Trophoblast cell (in vitro differentiated cells and primary cell): ENCODE measurements at regions not wholly inside any gene's neighbourhood (a gene's known extent, or its start where the extent isn't known, plus 50 kb on each side); places are given as distances from the start of the nearest gene placed in this dataset.
"Not testable (repeated sequence)": the region's sequence is repeated elsewhere in the genome, so short reads cannot be mapped to it uniquely, and the experiment has no call there.

ENCODE experiments used
- DNase-seq, 2 donors: peaks; one replicate each; pipeline ENCODE4 v3.0.0-alpha.2; 2016
- H2AFZ ChIP-seq: 2 replicates; pipeline ENCODE4 v1.6.1; 2013; ENCODE audit warnings: low read length, moderate library complexity, mild to moderate bottlenecking; ENCODE audit not compliant: insufficient read depth, poor library complexity
- H2AK5ac ChIP-seq: 2 replicates; pipeline ENCODE4 v1.6.1; 2013; ENCODE audit warnings: mild to moderate bottlenecking, low read length
- H2BK120ac ChIP-seq: 2 replicates; pipeline ENCODE4 v1.6.1; 2013; ENCODE audit warnings: low read length, mild to moderate bottlenecking, moderate library complexity; ENCODE audit not compliant: insufficient read depth, poor library complexity
- H2BK12ac ChIP-seq: 2 replicates; pipeline ENCODE4 v1.6.1; 2013; ENCODE audit warnings: mild to moderate bottlenecking, low read length, moderate library complexity
- H2BK5ac ChIP-seq: 2 replicates; pipeline ENCODE4 v1.6.1; 2013; ENCODE audit warnings: low read length, low read depth, moderate library complexity, mild to moderate bottlenecking; ENCODE audit not compliant: poor library complexity
- H3K14ac ChIP-seq: 2 replicates; pipeline ENCODE4 v1.6.1; 2013; ENCODE audit warnings: mild to moderate bottlenecking, low read length
- H3K18ac ChIP-seq: 2 replicates; pipeline ENCODE4 v1.6.1; 2013; ENCODE audit warnings: mild to moderate bottlenecking, low read length
- H3K23ac ChIP-seq: 2 replicates; pipeline ENCODE4 v1.6.1; 2013; ENCODE audit warnings: low read length
- H3K27ac ChIP-seq: 2 replicates; pipeline ENCODE4 v1.5.1; 2013; ENCODE audit warnings: low read depth, mild to moderate bottlenecking, inconsistent platforms, low read length, moderate library complexity
- H3K27me3 ChIP-seq: 2 replicates; pipeline ENCODE4 v1.6.1; 2013; ENCODE audit warnings: inconsistent platforms, mild to moderate bottlenecking, low read length, moderate library complexity; ENCODE audit not compliant: insufficient read depth
- H3K36me3 ChIP-seq, 2 experiments: 1 replicate in 1 of 2; 2 replicates in 1 of 2; pipeline ENCODE4 v1.6.1; 2013; ENCODE audit warnings: low read length in 2 of 2, mild to moderate bottlenecking in 2 of 2, moderate library complexity in 1 of 2; ENCODE audit not compliant: insufficient read depth in 2 of 2, control insufficient read depth in 1 of 2
- H3K4ac ChIP-seq: 2 replicates; pipeline ENCODE4 v1.6.1; 2013; ENCODE audit warnings: low read depth, mild to moderate bottlenecking, low read length, moderate library complexity
- H3K4me1 ChIP-seq, 2 experiments: 1 replicate in 1 of 2; 2 replicates in 1 of 2; pipeline ENCODE4 v1.6.1; 2013; ENCODE audit warnings: low read length in 2 of 2, mild to moderate bottlenecking in 2 of 2, moderate library complexity in 1 of 2; ENCODE audit not compliant: insufficient read depth in 2 of 2, control insufficient read depth in 1 of 2
- H3K4me2 ChIP-seq: 2 replicates; pipeline ENCODE4 v1.6.1; 2013; ENCODE audit warnings: inconsistent platforms, mild to moderate bottlenecking, low read length, moderate library complexity
- H3K4me3 ChIP-seq: 2 replicates; pipeline ENCODE4 v1.5.1; 2013; ENCODE audit warnings: mild to moderate bottlenecking, low read depth, low read length, inconsistent platforms
- H3K79me1 ChIP-seq: one replicate; pipeline ENCODE4 v1.6.1; 2013; ENCODE audit warnings: low read length
- H3K79me2 ChIP-seq: 2 replicates; pipeline ENCODE4 v1.6.1; 2013; ENCODE audit warnings: low read length, mild to moderate bottlenecking; ENCODE audit not compliant: control insufficient read depth, insufficient read depth, poor library complexity
- H3K9ac ChIP-seq: 2 replicates; pipeline ENCODE4 v1.6.1; 2013; ENCODE audit warnings: mild to moderate bottlenecking, low read length
- H3K9me3 ChIP-seq: 2 replicates; pipeline ENCODE4 v1.6.1; 2013; ENCODE audit warnings: low read depth, mild to moderate bottlenecking, control low read depth, inconsistent platforms, low read length; ENCODE audit not compliant: insufficient read depth
- H4K12ac ChIP-seq: 2 replicates; pipeline ENCODE4 v1.6.1; 2013; ENCODE audit warnings: low read depth, mild to moderate bottlenecking, low read length, moderate library complexity
- H4K8ac ChIP-seq: 2 replicates; pipeline ENCODE4 v1.6.1; 2013; ENCODE audit warnings: low read depth, mild to moderate bottlenecking, low read length, moderate library complexity
- H4K91ac ChIP-seq: one replicate; pipeline ENCODE4 v1.6.1; 2013; ENCODE audit warnings: low read depth, mild to moderate bottlenecking, low read length, moderate library complexity
- WGBS: extraction: QIAGEN DNeasy Blood & Tissue Kit; methylation state at CpG from one replicate; pipeline ENCODE4 v1.1.7; 2013; ENCODE audit warnings: missing lambda C conversion rate; ENCODE audit not compliant: insufficient read length, insufficient coverage; ENCODE audit errors: extremely low coverage; 5-methylcytosine and 5-hydroxymethylcytosine counted together

DNA sequence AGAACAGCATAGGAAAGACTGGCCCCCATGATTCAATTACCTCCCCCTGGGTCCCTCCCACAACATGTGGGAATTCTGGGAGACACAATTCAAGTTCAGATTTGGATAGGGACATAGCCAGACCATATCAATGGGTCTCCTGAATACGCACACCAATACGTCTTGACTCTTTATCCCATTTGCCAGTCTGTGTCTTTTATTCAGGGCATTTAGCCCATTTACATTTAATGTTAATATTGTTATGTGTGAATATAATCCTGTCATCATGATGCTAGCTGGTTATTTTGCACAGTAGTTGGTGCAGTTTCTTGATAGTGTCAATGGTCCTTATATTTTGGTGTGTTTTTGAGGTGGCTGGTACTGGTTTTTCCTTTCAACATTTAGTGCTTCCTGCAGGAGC lies 256.1 kb downstream of the ZNF608 start:
- H4K8ac ChIP-seq, H3K27me3 ChIP-seq, H3K4me1 ChIP-seq, H3K36me3 ChIP-seq, H3K9ac ChIP-seq, H3K79me1 ChIP-seq, H3K18ac ChIP-seq, H2BK12ac ChIP-seq, H2AFZ ChIP-seq, H2AK5ac ChIP-seq, DNase-seq, H3K4me3 ChIP-seq, H3K27ac ChIP-seq, H3K79me2 ChIP-seq, H2BK5ac ChIP-seq, H4K12ac ChIP-seq, H3K14ac ChIP-seq, H3K23ac ChIP-seq, H3K9me3 ChIP-seq, H4K91ac ChIP-seq, H2BK120ac ChIP-seq, H3K4me2 ChIP-seq, H3K4ac ChIP-seq: not testable (repeated sequence)
- WGBS: no CpG with 5 or more reads among the region's 2 CpGs

DNA sequence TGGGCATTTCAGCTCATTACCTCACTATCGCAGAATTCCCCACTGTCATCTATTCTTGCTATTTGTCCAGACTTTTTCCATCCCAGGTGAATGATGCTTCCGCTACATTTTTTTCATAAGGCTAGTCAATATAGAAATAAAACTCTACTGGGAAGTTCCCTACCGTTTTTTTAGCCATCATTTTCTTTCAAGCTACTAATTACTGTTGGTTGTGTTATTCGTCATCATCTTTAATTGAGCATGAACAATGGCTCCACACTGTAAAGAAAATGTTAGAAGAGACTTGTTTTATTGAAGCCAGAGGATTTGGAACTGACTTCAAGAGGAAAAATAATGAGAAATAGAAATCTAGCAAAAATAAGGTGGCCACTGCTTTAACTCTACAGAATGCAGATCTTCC lies 265.0 kb downstream of the ZNF608 start:
- H2AK5ac ChIP-seq: no peak overlapping the region
- no peak overlapping the region for H3K4me2 ChIP-seq
- H3K9me3 ChIP-seq: no peaks in the 10 kb centered on the region
- no peak overlapping the region for H3K18ac ChIP-seq
- no peak overlapping the region for H4K12ac ChIP-seq
- H3K4me1 ChIP-seq: no peaks in the 10 kb centered on the region
- H3K36me3 ChIP-seq: no peaks in the 10 kb centered on the region
- no peak overlapping the region for H4K8ac ChIP-seq
- no peaks in the 10 kb centered on the region for H3K79me1 ChIP-seq
- no peaks in the 10 kb centered on the region for H3K79me2 ChIP-seq
- no peak for DNase-seq
- no peak overlapping the region for H2BK5ac ChIP-seq
- no peak overlapping the region for H3K27ac ChIP-seq
- no peak overlapping the region for H3K9ac ChIP-seq
- H3K4me3 ChIP-seq: no peak overlapping the region
- no peak overlapping the region for H3K4ac ChIP-seq
- H3K14ac ChIP-seq: no peak overlapping the region
- no peak overlapping the region for H3K23ac ChIP-seq
- no peak overlapping the region for H4K91ac ChIP-seq
- no peaks in the 10 kb centered on the region for H3K27me3 ChIP-seq
- WGBS: no CpG with 5 or more reads among the region's 4 CpGs
- H2BK120ac ChIP-seq: no peak overlapping the region
- no peak overlapping the region for H2BK12ac ChIP-seq
- no peak overlapping the region for H2AFZ ChIP-seq

GRCh38 chr5:124480964-124481363 lies 265.5 kb downstream of the ZNF608 start:
- Histone ChIP-seq H3K4me1 (no peaks in the 10 kb centered on the region), H3K9ac (no peak overlapping the region), H3K27ac (no peak overlapping the region), H2BK5ac (no peak overlapping the region), H3K14ac (no peak overlapping the region), H3K4me2 (no peak overlapping the region), H3K9me3 (no peaks in the 10 kb centered on the region), H3K18ac (no peak overlapping the region), H4K91ac (no peak overlapping the region), H3K27me3 (no peaks in the 10 kb centered on the region), H2BK12ac (no peak overlapping the region), H2BK120ac (no peak overlapping the region), H2AFZ (no peak overlapping the region), H3K4ac (no peak overlapping the region), H4K8ac (no peak overlapping the region), H3K4me3 (no peak overlapping the region), H2AK5ac (no peak overlapping the region), H3K23ac (no peak overlapping the region), H4K12ac (no peak overlapping the region), H3K79me1 (no peaks in the 10 kb centered on the region), H3K79me2 (no peaks in the 10 kb centered on the region), H3K36me3 (no peaks in the 10 kb centered on the region)
- WGBS: no CpG with 5 or more reads among the region's 5 CpGs
- DNase-seq: no peak

DNA sequence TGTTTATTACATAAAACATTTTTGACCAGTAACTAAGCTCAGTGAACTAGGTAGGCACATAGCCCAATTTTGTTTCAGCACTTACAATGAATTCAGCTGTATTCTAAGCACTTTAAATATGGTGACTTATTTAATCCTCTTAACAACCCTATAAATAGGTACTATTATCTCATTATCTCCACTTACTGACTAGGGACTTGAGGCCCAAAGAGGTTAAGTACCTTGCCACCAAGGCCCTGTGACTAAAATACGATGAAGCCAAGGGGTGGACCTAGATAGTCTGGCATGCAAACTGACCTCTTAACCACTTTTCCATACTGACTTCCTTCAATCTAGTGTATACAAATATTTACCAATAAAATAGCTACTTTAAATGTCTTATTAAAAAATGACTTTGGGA lies 266.4 kb downstream of the ZNF608 start:
- Histone ChIP-seq H3K79me1 (no peaks in the 10 kb centered on the region), H3K36me3 (no peaks in the 10 kb centered on the region), H4K91ac (no peak overlapping the region), H3K9ac (no peak overlapping the region), H2AK5ac (no peak overlapping the region), H3K4me1 (no peaks in the 10 kb centered on the region), H3K27ac (no peak overlapping the region), H3K14ac (no peak overlapping the region), H2AFZ (no peak overlapping the region), H3K4me3 (no peak overlapping the region), H2BK120ac (no peak overlapping the region), H2BK12ac (no peak overlapping the region), H3K4me2 (no peak overlapping the region), H2BK5ac (no peak overlapping the region), H3K4ac (no peak overlapping the region), H3K18ac (no peak overlapping the region), H3K23ac (no peak overlapping the region), H4K12ac (no peak overlapping the region), H4K8ac (no peak overlapping the region), H3K79me2 (no peaks in the 10 kb centered on the region), H3K9me3 (no peaks in the 10 kb centered on the region), H3K27me3 (no peaks in the 10 kb centered on the region)
- no peak for DNase-seq
- WGBS: no CpG with 5 or more reads among the region's 1 CpG
